Midbrain (tissue), 1 donor: ENCODE measurements at regions not wholly inside any gene's neighbourhood (a gene's known extent, or its start where the extent isn't known, plus 50 kb on each side); places are given as distances from the start of the nearest gene placed in this dataset.
"Not testable (repeated sequence)": the region's sequence is repeated elsewhere in the genome, so short reads cannot be mapped to it uniquely, and the experiment has no call there.

Experiments used
- DNase-seq: peaks from one replicate; lab custom pipeline; 2025; lab: John Stamatoyannopoulos, UW

DNA sequence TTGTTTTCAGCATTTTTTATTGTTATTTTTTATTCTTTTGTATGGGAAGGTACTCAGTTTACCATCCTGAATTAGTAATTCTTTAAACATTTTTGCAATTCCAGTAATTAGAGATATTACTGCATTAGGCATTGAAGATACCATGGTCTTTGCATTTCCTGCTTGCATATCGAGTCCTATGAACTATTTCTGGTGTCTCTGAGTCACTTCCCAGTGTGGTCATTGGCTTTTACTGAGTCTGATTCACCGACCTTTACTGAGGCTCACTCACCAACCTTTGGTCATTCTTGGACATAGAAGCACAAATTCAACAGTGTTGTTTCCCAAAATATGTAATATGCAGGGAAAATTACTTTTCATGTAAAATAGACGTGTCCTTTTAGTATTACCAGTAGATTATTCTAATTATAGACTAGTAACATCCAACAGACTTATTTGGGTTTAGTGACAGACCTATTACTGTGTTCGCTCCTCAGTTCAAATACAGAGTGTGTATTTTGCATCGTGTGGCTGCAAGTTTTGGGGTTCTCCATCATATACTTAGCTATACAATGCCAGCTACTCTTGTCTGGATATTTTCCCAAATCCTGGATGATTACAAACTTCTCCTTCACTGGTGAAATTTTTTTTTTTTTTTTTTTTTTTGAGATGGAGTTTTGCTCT, 180.7 kb upstream of the PRSS1 start:
- no peak for DNase-seq

DNA sequence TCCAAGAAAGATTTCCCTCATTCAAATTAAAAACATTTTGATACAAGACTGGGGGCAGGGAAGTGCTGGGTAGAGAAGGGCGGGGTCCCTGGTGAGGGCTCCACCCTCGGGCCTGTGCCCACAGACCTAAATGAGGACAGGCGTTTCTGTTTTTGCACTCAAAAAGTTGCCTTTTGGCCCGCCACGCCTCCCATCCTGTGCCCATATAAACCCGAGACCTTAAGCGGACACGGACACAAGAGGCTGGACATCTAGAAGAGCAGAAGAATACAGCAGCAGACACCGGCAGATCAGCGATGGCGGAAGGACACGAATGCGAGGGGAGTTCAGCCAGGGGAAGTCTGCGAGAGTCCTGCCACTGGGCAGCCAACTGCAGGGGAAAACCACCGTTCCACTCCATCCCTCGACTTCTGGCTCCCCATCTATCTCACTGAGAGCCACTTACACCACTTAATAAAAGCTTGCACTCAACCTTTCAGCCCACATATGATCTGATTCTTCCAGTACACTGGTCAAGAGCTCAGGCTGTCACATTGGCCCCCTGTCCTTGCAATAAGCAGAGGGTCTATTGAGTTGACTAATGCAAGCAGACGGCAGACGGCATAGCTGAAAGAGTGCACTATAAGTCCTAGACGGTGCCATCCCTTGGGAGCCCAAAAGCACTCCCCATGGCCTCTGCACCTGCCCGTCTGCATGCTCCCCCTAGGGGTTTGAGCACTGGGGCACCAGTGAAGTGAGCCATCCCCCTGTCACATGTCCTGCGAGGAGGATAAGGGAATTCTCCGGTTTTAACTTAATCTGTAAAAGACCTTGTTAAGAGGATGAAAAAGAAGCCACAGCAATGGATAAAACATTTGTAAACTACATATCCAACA, 181.8 kb upstream of the PRSS1 start:
- no peak for DNase-seq

DNA sequence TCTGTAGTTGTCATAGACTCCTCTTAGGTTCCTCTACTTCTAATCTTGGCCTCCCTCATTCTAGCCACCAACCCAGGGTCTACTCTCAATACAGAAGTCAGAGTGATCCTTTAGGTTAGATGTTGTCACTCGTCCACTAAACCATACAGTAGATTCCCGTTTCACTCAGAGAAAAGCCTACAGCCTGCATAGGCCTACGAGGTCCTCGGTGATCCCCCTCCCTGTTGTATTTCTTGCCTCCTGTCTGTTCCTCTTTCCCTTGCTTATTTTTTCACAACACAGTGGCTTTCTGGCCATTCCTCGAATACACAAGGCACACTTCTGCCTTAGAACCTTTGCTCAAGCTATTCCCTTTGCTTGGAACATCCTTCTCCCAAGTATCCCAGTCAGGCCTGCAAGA, 183.0 kb upstream of the PRSS1 start:
- DNase-seq = no peak

DNA sequence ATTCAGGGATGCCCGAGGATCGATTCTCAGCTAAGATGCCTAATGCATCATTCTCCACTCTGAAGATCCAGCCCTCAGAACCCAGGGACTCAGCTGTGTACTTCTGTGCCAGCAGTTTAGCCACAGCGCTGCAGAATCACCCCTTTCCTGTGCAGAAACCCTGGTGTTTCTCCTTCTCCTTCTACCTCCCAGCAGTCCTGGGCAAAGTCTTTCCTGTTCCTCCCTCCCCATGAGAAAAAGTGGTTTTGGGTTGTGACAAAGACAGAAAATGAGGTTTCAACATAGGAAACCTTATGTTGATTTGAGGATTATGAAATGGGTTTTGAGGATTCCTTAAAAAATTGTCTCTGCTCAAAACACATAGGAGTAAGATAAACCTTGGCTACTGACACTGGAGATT, 185.1 kb upstream of the PRSS1 start:
- not testable (repeated sequence) for DNase-seq

DNA sequence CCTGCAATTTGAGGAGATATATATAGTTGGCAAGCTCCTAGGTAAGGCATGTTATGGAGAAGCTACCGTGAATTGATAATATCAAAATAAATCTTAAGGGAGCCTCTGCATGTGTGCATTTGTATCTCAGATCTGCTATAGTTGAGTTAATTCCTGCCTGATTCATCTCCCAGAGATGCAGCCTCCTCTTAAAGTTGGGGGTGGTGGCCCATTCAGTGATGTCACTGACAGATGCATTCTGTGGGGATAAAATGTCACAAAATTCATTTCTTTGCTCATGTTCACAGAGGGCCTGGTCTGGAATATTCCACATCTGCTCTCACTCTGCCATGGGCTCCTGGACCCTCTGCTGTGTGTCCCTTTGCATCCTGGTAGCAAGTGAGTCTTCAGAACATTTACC, 185.8 kb upstream of the PRSS1 start:
- no peak for DNase-seq

DNA sequence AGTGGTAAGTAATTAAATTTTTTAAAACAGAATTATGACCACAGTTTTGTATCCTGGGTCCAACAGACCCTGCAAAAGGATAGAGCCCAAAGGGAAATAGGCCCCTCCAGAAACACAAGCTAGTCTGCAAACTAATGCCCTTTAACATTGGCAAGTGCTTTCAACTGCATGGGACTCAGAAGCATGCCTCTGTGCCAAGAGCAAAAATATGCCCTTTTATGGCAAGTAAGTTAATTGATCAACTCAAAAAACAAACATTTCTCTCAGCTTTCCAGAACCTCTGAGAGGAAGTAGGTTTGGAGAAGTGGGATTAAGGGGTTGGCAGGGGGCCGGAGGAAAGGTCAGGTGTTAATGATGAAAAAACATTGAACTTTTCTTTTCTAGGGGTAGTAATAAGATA, 186.6 kb upstream of the PRSS1 start:
- no peak for DNase-seq

DNA sequence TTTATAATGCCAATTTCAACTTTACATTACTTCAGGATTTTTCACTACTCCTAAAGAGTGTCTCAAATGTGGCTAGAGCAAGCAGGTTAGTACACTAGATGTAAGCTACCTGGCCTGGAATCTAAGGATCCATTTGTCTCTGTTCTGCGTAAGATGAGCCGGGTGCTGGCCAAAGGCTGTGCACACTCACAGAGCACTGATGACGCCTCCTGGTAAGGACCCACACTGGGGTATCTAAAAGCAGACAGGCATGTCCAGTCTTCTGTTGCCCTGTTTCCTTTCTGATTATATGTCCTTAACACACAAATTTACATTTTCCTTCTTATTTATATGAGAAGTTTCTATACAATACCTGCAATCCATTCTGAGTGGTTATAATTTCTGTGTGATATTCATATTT, 187.9 kb upstream of the PRSS1 start:
- not testable (repeated sequence) for DNase-seq

DNA sequence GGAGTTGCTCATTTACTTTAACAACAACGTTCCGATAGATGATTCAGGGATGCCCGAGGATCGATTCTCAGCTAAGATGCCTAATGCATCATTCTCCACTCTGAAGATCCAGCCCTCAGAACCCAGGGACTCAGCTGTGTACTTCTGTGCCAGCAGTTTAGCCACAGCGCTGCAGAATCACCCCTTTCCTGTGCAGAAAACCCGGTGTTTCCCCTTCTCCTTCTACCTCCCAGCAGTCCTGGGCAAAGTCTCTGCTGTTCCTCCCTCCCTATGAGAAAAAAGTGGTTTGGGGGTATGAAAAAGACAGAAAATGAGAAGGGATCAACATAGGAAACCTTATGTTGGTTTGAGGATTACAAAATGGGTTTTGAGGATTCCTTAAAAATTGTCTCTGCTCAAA, 188.5 kb upstream of the PRSS1 start:
- DNase-seq = not testable (repeated sequence)

DNA sequence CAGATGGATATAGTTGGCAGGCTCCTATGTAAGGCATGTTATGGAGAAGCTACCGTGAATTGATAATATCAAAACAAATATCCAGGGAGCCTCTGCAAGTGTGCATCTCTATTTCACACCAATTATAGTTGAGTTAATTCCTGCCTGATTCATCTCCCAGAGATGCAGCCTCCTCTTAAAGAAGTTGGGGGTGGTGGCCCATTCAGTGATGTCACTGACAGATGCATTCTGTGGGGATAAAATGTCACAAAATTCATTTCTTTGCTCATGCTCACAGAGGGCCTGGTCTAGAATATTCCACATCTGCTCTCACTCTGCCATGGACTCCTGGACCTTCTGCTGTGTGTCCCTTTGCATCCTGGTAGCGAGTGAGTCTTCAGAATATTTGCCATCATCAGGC, 189.1 kb upstream of the PRSS1 start:
- no peak for DNase-seq

DNA sequence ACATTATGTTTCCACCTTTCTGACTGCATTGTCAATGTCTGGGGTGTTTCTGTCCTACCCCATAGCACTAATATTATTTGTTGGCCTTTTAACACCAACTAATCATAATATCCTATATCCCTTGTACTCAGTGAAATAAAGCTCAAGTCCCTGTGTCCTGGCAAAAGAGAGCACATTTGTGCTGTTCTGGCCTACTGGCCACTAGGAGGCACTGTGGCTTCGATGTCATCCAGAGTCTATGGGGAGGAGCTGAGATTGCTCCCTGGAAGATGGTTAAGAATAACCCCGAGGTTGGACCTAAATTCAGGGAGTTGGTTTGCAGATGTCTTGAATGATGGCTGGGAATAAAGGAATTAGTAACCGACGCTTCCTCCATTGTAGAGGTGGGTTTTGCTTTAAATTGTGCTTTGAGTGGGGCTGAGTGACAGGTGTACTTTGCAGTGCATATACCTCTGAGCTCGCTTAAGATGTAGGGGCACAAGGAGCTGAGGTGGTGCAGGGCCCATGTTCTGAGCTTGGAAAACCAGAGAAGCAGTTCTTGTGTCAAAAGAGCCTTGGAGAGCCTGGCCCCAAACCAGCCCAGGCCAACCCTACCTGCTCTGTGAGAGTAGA, 191.2 kb upstream of the PRSS1 start:
- DNase-seq = peak; percentile 3

DNA sequence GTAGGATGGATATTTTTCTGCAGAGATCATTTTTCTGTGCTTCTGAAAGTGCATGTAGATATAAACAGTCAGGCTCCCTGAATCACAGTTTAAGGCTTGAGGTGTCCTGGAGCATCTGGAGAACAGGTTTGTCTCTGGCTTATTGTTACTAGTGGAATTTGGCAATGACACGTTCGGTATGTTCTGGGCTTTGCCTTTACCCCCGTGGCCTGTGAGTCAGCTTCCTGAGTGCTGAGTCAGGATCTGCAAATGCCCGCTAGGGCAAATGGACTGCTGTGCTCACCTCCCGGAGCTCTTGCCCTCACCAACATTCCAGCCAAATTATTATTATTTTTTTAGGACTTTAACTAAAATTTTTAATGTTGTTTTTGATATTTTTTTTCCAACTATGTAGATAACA, 192.5 kb upstream of the PRSS1 start:
- no peak for DNase-seq

DNA sequence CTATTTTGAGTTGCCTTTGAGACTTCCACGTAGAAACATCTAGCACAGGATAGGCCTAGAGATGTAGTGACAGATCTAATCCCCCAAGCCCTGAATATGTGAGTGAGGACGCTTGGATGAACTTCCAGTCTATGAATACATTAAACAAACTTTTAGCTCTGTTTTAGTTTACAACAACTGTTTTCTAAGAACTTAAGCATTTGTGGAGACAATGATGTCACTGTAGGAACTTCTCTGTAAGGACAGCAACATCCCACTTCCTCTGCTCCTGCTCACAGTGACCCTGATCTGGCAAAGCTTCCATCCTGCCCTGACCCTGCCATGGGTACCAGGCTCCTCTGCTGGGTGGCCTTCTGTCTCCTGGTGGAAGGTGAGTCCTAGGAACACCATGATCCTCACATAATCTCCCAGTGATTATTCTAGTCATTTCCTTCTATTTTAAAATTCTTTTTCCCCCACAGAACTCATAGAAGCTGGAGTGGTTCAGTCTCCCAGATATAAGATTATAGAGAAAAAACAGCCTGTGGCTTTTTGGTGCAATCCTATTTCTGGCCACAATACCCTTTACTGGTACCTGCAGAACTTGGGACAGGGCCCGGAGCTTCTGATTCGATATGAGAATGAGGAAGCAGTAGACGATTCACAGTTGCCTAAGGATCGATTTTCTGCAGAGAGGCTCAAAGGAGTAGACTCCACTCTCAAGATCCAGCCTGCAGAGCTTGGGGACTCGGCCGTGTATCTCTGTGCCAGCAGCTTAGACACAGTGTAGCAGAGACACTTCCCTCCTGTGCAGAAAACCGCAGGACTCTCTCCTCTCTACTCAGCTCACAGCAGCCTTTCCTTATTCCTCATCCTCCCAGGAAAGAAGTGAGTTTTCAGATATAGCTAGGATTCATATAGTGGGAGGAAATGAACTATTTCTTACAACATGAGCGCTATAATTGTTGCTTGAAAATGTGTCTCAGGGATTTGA, 194.4 kb upstream of the PRSS1 start:
- DNase-seq = no peak

DNA sequence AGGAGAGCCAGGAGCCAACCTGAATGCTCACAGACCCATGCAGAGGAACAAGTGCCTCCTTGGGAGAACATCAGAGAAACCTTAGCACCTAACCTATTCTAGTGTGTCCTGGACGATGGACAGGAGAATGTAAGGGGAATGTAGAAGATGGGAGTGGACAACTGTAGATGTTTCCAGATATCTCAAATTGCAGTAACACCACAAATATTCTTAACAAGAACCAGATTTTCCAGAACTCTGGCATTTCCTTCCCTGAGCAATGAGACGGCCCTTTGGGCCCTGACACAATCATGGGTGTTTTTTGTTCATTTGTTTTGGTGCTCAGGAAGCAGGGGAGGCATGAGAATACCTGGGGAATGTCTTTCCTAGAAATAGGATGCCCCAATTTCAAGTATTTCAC, 196.1 kb upstream of the PRSS1 start:
- DNase-seq = no peak

DNA sequence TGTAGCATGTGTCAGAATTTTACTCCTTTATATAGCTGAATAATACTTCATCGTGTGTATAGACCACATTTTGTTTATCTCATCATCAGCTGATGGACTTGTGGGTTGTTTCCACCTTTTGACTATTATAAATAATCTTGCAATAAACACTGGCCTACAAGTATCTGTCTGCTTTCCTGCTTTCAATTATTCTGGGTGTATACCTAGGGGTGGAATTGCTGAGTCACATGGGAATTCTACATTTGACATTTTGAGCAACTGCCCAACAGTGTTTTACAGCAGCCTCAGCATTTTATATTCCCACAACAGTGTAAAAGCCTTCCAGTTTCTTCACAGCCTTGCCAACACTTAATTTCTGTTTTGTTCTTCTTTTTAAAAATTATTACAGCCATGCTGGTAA, 200.3 kb upstream of the PRSS1 start:
- no peak for DNase-seq

DNA sequence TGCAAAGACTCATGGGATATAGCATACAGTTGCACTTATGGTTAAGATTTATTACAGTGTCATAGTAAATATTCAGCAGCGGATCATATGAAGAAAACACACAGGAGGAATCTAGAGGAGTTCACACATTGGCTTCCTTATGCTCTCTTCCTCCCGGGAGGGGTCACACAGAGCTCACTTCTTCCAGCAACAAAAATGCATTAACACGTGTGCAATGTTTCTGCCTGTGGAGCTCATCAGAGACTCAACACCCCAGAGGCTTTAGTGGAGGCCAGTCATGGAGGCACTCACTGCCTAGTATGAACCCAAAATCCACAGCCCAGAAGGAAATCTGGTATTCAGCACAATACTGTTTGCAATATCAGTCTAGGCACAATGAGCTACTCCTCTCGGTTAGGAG, 202.8 kb upstream of the PRSS1 start:
- DNase-seq = no peak

DNA sequence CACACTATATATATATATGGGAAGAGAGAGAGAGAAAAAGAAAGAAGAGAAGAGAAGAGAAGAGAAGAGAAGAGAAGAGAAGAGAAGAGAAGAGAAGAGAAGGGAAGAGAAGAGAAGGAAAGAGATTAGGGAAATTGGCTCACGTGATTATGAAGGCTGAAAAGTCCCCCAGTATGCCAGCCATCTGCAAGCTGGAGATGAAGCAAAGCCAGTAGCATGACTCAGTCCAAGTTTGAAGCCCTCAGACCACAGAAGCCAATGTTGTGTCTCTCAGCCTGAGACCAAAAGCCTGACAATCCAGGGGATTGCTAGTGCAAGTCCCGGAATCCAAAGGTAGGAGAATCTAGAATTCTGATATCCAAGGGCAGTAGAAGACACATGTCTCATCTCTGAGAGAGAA, 206.3 kb upstream of the PRSS1 start:
- no peak for DNase-seq

DNA sequence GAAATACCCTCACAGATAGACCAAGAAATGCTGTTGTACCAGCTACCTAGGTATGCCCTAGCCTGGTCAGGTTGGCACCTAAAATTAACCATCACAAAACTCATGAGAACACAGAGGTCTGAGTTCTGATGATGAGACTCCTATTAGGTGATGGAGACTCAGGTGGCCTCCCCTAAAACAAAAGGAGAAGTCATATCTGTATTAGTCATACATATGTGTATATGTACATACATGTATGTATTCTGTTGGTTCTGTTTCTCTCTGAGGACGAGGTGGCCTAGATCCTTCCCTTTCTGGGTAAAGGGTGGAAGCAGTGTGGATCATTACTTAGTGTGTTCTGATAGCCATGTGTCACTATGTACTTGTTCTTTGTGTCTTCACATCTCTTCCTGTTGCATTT, 207.2 kb upstream of the PRSS1 start:
- no peak for DNase-seq

DNA sequence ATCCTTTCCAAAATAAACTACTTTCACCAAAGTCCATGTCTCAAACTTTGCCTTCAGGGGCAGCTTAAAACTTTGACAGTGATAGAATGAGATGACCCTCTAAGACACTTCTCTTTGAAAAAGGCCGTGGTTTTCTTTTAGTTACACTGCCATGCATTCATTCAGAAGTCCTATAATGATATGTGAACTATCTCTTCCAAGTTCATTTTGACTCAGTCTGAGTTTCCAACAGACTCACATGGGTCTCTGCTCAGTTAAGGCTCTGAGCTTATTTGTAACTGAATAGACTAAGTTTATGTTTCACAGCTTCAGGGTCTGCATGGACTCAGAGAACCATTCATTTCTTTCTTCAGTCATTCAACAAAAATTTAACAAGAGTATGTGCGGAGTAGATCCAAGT, 208.9 kb upstream of the PRSS1 start:
- no peak for DNase-seq

DNA sequence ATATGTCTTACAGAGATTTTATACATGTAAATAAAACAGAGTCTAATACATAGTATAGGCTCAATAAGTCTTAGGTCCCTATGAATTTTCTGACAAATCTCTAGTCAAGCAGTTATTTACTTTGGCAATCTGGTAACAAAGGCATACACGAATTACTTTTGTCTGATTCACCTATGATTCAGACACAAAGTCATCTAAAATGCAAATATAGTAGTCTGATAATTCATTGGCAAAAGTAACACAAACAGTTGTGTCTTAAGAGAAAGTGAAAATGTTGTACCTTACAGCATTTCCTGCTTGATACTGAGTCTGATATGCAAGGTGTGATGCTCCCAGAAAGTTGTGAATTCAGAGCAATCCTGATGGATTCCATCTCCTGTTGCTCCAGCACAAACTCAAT, 209.4 kb upstream of the PRSS1 start:
- no peak for DNase-seq

DNA sequence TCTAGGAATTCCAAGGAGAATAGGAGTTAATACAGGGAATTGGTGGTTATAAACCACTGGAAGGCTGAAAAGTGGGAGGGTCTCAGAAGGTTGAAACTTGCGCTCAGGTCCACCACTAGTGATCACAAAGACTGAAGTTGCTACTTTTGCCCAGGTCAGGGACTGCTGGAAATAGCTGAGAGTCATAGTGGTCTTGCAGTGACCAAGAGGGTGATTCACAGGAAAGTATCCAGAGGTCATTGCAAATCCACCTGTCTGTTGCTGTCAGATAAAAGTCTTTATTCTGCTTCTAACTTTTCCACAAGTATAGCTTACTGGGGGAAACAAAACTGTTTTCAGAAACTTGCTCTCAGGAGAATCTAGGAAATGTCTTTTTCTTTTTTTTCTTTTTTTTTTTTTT, 211.5 kb upstream of the PRSS1 start:
- DNase-seq = no peak

DNA sequence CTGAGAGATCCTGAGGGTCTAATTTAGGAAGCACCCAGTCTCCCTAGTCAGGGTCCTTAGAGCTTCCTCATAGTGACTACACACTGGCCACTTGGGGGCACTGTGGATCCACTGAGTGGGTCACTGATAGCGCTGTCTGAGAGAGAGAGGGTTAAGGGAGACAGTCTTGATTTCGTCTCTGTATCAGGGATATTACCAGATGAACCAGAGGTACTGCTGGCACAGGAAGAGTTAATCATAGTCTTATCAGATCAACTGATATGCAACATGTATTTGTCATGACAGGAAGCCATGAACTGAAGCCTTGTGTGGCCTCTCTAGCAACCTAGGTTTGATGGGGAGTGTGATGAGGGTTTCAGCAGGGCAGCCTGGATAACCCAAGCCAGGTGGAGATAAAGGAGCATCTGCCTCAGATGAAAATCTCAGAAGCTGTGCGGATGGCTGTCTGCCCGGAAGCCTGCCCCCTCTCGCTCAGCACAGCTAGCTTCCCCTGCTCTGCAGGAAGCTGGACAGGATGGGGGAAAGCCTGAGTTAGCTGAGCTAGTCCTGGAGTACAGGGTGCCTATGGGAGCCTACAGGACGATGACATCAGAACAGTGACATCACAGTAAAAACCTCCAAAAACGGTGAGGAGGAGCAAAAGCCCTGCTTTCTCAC, 214.0 kb upstream of the PRSS1 start:
- peak; percentile 65 for DNase-seq

DNA sequence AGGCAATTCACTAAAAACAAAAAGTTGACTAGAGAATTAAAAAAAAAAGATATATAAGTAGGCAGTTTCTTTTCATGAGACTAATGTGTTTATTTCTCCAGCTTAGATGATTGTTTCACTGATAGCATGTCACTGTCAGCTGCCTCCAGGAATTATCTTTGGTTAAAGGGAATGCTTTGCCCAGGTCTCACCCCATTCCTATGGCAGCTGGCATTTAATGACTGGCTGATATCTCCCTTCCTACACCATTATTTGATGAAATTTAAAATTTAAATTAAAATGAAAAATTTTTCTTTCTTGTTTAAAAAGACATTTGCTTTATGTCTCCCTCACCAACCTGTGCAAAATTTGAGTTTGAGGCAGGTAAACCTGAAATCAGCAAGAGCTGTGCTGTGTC, 214.5 kb upstream of the PRSS1 start:
- no peak for DNase-seq
